Stimulated activated effector memory CD8-positive, alpha-beta T cell treated with anti-CD3 and anti-CD28 coated beads, Interleukin-12 subunit alpha, Interleukin-12 subunit beta, amount 100 ng/mL, for 72 hours (primary cell): ENCODE measurements at regions not wholly inside any gene's neighbourhood (a gene's known extent, or its start where the extent isn't known, plus 50 kb on each side); places are given as distances from the start of the nearest gene placed in this dataset.

Experiments used
- ATAC-seq: fragments of 150-1000 bp; cut with Tn5 transposase; 2 replicates; pipeline ENCODE4 v1.10.0; 2021
- DNase-seq, 2 donors: peaks; one replicate each; pipeline ENCODE4 v3.0.0; 2021 to 2022; ENCODE audit warnings: low spot score in 2 of 2
- H3K27ac Mint-ChIP-seq: one replicate; pipeline ENCODE4 v1.8.0; 2022; ENCODE audit warnings: mild to moderate bottlenecking, mixed read lengths
- H3K36me3 Mint-ChIP-seq: one replicate; pipeline ENCODE4 v1.8.0; 2022; ENCODE audit warnings: mild to moderate bottlenecking, mixed read lengths
- H3K4me1 Mint-ChIP-seq: one replicate; pipeline ENCODE4 v1.8.0; 2022; ENCODE audit warnings: mixed read lengths
- H3K4me3 Mint-ChIP-seq: one replicate; pipeline ENCODE4 v1.8.0; 2022; ENCODE audit warnings: mild to moderate bottlenecking, mixed read lengths
- H3K9me3 Mint-ChIP-seq: one replicate; pipeline ENCODE4 v1.8.0; 2022; ENCODE audit warnings: mixed read lengths

- ATAC-seq (no peak), DNase-seq (no peak)
- no peaks in the 10 kb centered on the region for H3K36me3 Mint-ChIP-seq
- no peaks in the 10 kb centered on the region for H3K4me1 Mint-ChIP-seq
- no peak overlapping the region for H3K27ac Mint-ChIP-seq
- H3K9me3 Mint-ChIP-seq = no peaks in the 10 kb centered on the region
- no peak overlapping the region for H3K4me3 Mint-ChIP-seq
Measured at GRCh38 chr2:18842836-18843235, 253.5 kb upstream of the NT5C1B start.

GRCh38 chr2:18841248-18842150, 252.1 kb upstream of the NT5C1B start:
- DNase-seq = no peak
- ATAC-seq = no peak
- Mint-ChIP-seq H3K4me3 (no peak overlapping the region), H3K27ac (no peak overlapping the region), H3K4me1 (no peaks in the 10 kb centered on the region), H3K36me3 (no peaks in the 10 kb centered on the region), H3K9me3 (no peaks in the 10 kb centered on the region)

- Mint-ChIP-seq H3K9me3 (no peaks in the 10 kb centered on the region), H3K36me3 (no peaks in the 10 kb centered on the region), H3K4me1 (no peaks in the 10 kb centered on the region), H3K27ac (no peak overlapping the region), H3K4me3 (no peak overlapping the region)
- no peak for DNase-seq
- no peak for ATAC-seq
Measured at GRCh38 chr2:18837240-18837639, 247.9 kb upstream of the NT5C1B start.

GRCh38 chr2:18836436-18836835, 247.1 kb upstream of the NT5C1B start:
- Mint-ChIP-seq H3K36me3 (no peaks in the 10 kb centered on the region), H3K27ac (no peak overlapping the region), H3K4me1 (no peaks in the 10 kb centered on the region), H3K9me3 (no peaks in the 10 kb centered on the region), H3K4me3 (no peak overlapping the region)
- ATAC-seq (no peak), DNase-seq (no peak)

GRCh38 chr2:18835787-18836186, 246.4 kb upstream of the NT5C1B start:
- Mint-ChIP-seq H3K4me3 (no peak overlapping the region), H3K36me3 (no peaks in the 10 kb centered on the region), H3K27ac (no peak overlapping the region), H3K9me3 (no peaks in the 10 kb centered on the region), H3K4me1 (no peaks in the 10 kb centered on the region)
- ATAC-seq = no peak
- no peak for DNase-seq

- H3K4me3 Mint-ChIP-seq = no peak overlapping the region
- no peaks in the 10 kb centered on the region for H3K4me1 Mint-ChIP-seq
- no peak overlapping the region for H3K27ac Mint-ChIP-seq
- ATAC-seq (no peak), DNase-seq (no peak)
- H3K36me3 Mint-ChIP-seq = no peaks in the 10 kb centered on the region
- H3K9me3 Mint-ChIP-seq = no peaks in the 10 kb centered on the region
Measured at GRCh38 chr2:18834341-18834740, 245.0 kb upstream of the NT5C1B start.

- ATAC-seq (no peak), DNase-seq (no peak)
- Mint-ChIP-seq H3K36me3 (no peaks in the 10 kb centered on the region), H3K4me3 (no peak overlapping the region), H3K9me3 (no peaks in the 10 kb centered on the region), H3K4me1 (no peaks in the 10 kb centered on the region), H3K27ac (no peak overlapping the region)
Measured at GRCh38 chr2:18833941-18834340, 244.6 kb upstream of the NT5C1B start.

- DNase-seq (no peak), ATAC-seq (no peak)
- H3K4me3 Mint-ChIP-seq = no peak overlapping the region
- H3K27ac Mint-ChIP-seq = no peak overlapping the region
- no peaks in the 10 kb centered on the region for H3K9me3 Mint-ChIP-seq
- no peaks in the 10 kb centered on the region for H3K36me3 Mint-ChIP-seq
- H3K4me1 Mint-ChIP-seq = no peaks in the 10 kb centered on the region
Measured at GRCh38 chr2:18831916-18832510, 242.6 kb upstream of the NT5C1B start.

- ATAC-seq (no peak), DNase-seq (no peak)
- H3K4me3 Mint-ChIP-seq = no peak overlapping the region
- H3K9me3 Mint-ChIP-seq = no peaks in the 10 kb centered on the region
- no peaks in the 10 kb centered on the region for H3K4me1 Mint-ChIP-seq
- H3K36me3 Mint-ChIP-seq = no peaks in the 10 kb centered on the region
- H3K27ac Mint-ChIP-seq = no peak overlapping the region
Measured at GRCh38 chr2:18830962-18831361, 241.6 kb upstream of the NT5C1B start.

GRCh38 chr2:18829976-18830375, 240.6 kb upstream of the NT5C1B start:
- H3K4me1 Mint-ChIP-seq = no peaks in the 10 kb centered on the region
- H3K9me3 Mint-ChIP-seq = no peaks in the 10 kb centered on the region
- no peak for ATAC-seq
- no peaks in the 10 kb centered on the region for H3K36me3 Mint-ChIP-seq
- no peak for DNase-seq
- no peak overlapping the region for H3K4me3 Mint-ChIP-seq
- H3K27ac Mint-ChIP-seq = no peak overlapping the region

GRCh38 chr2:18829251-18829902, 240.0 kb upstream of the NT5C1B start:
- H3K4me3 Mint-ChIP-seq = no peak overlapping the region
- H3K9me3 Mint-ChIP-seq = no peaks in the 10 kb centered on the region
- H3K4me1 Mint-ChIP-seq = no peaks in the 10 kb centered on the region
- DNase-seq (no peak), ATAC-seq (no peak)
- H3K36me3 Mint-ChIP-seq = no peaks in the 10 kb centered on the region
- H3K27ac Mint-ChIP-seq = no peak overlapping the region

GRCh38 chr2:18828296-18828695, 238.9 kb upstream of the NT5C1B start:
- H3K27ac Mint-ChIP-seq = no peak overlapping the region
- no peaks in the 10 kb centered on the region for H3K36me3 Mint-ChIP-seq
- no peaks in the 10 kb centered on the region for H3K4me1 Mint-ChIP-seq
- H3K4me3 Mint-ChIP-seq = no peak overlapping the region
- DNase-seq (no peak), ATAC-seq (no peak)
- no peaks in the 10 kb centered on the region for H3K9me3 Mint-ChIP-seq

- ATAC-seq (no peak), DNase-seq (no peak)
- H3K27ac Mint-ChIP-seq = no peak overlapping the region
- no peaks in the 10 kb centered on the region for H3K4me1 Mint-ChIP-seq
- H3K9me3 Mint-ChIP-seq = no peaks in the 10 kb centered on the region
- no peak overlapping the region for H3K4me3 Mint-ChIP-seq
- H3K36me3 Mint-ChIP-seq = no peaks in the 10 kb centered on the region
Measured at GRCh38 chr2:18825838-18826237, 236.5 kb upstream of the NT5C1B start.

GRCh38 chr2:18824915-18825314, 235.5 kb upstream of the NT5C1B start:
- Mint-ChIP-seq H3K4me3 (no peak overlapping the region), H3K36me3 (no peaks in the 10 kb centered on the region), H3K4me1 (no peaks in the 10 kb centered on the region), H3K27ac (no peak overlapping the region), H3K9me3 (no peaks in the 10 kb centered on the region)
- ATAC-seq (no peak), DNase-seq (no peak)

GRCh38 chr2:18824325-18824790, 235.0 kb upstream of the NT5C1B start:
- Mint-ChIP-seq H3K4me3 (no peak overlapping the region), H3K27ac (no peak overlapping the region), H3K36me3 (no peaks in the 10 kb centered on the region), H3K4me1 (no peaks in the 10 kb centered on the region), H3K9me3 (no peaks in the 10 kb centered on the region)
- DNase-seq (no peak), ATAC-seq (no peak)

GRCh38 chr2:18821431-18821830, 232.1 kb upstream of the NT5C1B start:
- DNase-seq = no peak
- Mint-ChIP-seq H3K9me3 (no peaks in the 10 kb centered on the region), H3K36me3 (no peaks in the 10 kb centered on the region), H3K4me3 (no peak overlapping the region), H3K4me1 (no peaks in the 10 kb centered on the region), H3K27ac (no peak overlapping the region)
- no peak for ATAC-seq
